AG20443 (cell line): ENCODE measurements at regions not wholly inside any gene's neighbourhood (a gene's known extent, or its start where the extent isn't known, plus 50 kb on each side); places are given as distances from the start of the nearest gene placed in this dataset.
"Not testable (repeated sequence)": the region's sequence is repeated elsewhere in the genome, so short reads cannot be mapped to it uniquely, and the experiment has no call there.

Experiments
- DNase-seq: peaks from one replicate; pipeline ENCODE4 v3.0.0; 2012; ENCODE audit warnings: low spot score, mixed read lengths

DNA sequence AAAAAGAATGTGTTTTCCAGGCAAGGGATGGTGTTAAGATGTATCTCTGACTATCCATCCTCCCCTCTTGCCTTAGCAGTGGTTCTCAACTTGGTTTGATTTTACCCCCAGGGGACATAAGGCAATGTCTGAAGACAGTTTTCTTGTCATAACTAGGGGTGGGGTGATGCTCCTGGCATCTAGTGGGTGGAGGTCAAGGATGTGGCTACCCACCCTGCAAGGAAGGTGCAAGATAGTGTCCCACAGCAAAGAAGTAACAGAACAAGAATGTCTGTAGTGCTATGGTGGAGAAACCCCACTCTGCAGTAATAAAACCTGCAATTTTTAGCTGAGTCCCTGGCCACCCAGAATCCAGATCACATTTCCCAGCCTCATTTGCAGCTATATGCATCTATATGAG lies 81.2 kb upstream of the TBL1X start:
- no peak for DNase-seq

DNA sequence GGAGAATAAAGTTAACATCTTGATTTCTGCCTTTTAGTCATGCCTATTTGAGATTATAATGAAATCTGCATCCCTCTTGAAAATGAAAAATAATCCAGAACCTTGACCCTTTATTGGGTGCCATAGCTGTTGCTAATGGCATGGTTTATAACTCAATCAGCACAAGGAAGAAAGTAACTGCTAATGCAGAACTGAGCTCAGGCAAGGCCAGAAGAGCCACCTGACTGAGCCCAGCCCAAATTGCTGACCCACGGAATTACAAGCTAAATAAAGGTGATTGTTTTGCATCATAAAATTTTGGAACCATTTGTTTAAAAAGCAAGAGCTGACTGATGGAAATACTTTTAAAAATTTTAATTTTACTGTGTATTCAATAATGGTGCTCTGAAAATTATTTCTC lies 76.4 kb upstream of the TBL1X start:
- no peak for DNase-seq

DNA sequence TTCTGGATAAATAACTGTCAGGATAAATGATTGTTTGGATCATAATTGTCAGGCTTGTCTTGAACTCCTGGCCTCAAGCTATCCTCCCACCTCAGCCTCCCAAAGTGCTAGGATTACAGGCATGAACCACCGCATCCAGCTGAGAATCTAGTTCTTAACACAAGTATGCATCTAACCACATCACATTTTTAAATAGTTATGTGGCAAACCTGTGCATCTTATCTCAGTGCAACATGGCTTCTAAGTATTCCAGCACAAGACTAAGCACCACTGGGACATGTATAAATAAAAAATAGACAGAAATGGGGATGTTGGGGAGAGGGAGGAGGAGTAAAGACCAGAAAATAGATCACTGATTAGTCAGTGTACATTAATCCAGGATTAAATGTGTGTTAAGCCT lies 74.7 kb upstream of the TBL1X start:
- DNase-seq = no peak

DNA sequence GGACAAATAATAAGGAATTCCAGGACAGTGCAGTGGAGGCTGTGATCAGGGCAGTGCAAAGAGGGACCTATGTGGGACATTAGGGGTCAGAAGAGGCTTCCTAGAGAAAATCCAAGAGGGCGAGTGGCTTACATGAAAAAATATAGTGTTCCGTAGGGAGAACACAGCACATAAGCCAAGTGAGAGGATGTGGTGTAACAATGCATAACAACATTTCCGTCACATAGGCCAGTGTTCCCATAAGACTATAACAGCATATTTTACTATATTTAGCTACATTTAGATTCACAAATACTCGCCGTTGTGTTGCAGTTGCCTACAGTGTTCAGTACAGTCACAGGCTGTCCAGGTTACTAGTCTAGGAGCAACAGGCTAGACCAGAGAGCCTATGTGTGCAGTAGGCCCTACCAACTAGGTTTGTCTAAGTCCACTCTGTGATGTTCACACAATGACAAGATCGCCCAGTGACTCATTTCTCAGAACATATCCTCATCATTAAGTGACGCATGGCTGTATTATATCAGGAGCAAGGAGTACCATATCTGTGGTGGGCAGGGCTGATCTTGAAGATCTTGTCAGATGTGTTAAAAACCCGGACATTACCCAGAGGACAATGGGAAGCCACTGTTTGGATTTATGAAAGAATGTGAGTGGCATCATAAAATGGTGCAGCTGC lies 74.0 kb upstream of the TBL1X start:
- no peak for DNase-seq

DNA sequence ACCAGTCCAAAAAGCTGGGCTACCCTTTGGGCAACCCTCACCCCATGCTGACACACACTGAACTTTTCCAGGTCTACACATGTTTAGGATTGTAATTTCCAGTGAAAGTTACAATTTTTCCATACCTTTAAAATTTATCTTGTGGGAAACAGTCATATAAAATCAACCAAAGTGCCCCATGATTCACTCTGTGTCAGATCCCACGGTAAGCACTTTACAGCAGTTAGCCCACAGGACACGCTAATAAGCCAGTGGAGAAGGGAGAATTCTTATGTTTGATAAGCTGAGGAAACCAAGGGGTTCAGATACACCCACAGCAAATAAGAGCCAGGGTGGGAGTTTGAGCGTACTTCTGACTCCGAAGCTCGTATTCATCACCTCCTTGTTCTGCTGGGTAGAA lies 72.4 kb upstream of the TBL1X start:
- DNase-seq = no peak

DNA sequence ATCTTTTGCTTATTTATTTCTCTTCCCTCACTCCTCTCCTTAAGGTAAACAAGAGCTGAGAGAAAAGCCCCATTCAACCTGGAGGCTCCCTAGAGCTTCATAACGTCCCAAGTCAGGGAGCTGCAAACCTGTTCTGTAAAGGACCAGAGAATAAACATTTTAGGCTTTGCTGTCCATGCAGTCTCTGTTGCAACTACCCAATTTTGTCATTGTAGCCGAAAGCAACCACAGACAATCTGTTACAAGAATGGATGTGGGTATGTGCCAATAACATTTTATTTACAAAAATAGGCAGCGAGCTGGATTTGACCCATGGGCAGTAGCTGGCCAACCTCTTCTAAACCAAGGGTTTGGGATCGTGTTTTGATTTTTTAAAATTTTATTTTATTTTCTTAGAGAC lies 71.3 kb upstream of the TBL1X start:
- DNase-seq = no peak

DNA sequence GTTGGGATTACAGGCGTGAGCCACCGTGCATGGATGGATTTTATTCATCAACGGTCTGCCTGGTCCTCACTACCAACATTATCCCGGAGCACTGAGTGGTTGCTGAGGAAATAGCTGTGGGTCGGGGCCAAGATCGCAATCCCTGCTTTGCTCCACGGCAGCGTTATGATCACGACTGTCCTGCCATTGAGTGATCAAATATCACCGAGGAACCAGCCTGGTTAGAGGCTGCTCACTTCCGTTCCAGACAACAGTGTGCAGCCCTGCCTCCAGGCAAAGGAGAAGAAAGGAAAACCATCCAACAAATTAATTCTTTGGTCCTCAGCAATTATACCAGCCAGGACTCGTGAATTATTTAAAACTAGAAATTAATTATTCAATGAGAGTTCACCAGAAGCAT lies 70.6 kb upstream of the TBL1X start:
- no peak for DNase-seq

DNA sequence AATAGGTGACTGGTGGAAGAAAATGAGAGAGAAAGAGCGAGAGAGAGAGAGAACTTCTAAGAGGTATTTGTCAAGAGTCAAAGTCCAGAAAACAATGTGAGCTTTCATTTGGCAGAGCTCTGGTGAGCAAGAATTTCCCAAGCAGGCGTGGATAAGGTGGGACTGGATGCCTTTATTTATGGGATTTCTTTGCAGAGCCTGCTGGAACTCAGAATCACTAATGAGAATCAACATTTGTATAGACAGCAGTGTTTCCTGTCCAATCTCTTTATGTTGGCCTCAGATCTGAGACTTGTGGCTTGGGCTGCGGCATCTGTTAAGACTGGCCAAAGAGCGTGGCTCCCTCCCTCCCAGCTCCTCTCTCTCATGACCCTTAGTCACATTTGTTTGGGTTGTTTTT lies 67.9 kb upstream of the TBL1X start:
- DNase-seq = peak; percentile 14

DNA sequence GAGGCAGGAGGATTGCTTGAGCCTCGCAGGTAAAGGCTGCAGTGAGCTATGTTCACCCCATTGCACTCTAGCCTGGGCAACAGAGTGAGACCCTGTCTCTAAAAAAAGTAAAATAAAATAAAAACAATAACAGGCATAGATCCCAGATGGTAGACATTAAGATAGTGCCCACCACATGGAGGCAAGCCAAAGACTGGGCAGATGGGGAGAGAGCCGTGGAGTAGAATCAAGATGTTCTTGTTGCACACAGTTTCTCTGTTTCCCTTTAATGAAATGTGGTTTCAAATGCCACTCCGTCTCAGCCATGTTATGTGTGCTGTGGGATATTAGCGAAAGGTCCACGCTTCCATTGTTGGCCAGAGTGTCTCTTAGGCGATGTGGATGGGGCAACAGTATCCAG lies 63.8 kb upstream of the TBL1X start:
- no peak for DNase-seq

DNA sequence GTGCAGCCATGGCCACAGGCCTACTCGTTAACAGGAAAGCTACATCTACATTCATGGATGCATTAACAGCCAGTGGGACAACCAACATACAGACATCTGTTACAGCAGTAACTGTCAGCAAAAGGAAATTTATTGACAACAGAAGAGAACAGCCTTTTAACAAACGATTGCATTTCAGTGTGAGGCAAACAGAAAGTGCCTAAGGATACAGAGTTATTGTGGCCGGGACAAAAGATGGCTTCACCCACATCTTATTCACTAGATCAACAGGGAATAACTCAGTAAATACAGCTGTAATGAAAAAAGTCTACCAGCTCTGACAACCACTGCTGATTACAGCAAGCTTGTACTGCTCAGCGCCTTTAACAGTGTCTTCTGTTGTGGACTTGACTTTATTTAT lies 61.5 kb upstream of the TBL1X start:
- no peak for DNase-seq

DNA sequence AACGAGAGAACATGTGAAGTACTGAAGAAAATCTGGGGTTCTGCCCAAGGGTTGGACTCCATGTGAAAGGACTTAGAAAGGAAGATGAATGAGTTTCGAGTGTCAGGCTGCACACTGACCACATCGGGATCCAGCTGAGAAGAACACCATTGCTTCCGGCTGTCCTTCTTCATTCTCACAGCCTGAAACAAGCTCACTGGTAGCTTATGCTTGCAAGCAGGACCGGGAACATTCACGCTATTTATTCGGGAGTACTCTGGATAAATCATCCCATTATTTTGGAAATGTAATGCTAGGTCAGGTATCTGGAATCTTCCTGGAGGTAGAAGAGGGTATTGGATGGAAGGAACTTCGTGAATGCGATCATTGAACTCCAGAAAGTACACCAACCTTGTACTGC lies 59.2 kb upstream of the TBL1X start:
- DNase-seq = not testable (repeated sequence)

DNA sequence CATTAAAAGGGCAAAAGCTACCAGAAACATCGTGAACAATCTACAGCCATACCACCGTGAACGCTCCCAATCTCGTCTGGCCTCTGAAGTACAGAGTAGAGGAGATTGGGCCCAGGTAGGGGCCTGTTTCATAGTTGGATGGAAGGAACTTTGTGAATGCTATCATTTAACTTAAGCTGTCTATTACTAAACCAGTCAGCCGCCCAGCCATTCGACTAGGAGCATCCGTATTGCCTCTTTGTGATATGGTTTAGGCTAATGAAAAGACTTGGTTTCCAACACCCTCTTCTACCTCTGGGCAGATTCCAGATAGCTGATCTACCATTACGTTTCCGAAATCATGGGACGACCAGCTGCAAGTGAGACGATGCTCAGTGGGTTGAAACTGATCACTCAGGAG lies 54.0 kb upstream of the TBL1X start:
- not testable (repeated sequence) for DNase-seq

DNA sequence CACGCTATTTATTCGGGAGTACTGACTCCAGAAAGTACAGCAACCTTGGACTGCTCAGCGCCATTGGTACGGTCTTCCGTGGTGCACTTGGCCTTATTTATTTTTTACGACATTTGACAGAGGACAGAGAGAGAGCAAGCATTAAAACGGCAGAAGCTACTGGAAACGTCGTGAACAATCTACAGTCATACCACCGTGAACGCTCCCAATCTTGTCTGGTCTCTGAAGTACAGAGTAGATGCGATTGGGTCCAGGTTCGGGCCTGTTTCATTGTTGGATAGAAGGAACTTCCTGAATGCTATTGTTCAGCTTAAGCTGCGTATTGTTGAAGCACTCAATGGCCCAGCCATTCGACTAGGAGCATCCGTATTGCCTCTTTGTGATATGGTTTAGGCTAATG lies 53.2 kb upstream of the TBL1X start:
- DNase-seq = not testable (repeated sequence)

DNA sequence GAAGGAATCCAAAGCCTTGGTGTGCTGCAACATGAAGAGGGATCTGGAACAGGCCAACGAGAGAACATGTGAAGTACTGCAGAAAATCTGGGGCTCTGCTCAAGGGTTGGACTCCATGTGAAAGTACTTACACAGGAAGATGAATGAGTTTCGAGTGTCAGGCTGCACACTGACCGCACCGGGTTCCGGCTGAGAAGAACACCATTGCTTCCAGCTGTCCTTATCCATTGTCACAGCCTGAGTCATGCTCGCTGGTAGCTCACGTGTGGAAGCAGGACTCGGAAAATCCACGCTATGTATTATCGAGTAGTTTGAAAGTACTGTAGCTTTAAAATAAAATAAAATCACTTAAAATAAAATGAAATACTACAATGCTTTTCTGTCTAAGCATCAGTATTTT lies 50.4 kb upstream of the TBL1X start:
- peak; percentile 58 for DNase-seq
